GM23338 (cell line): ENCODE measurements at regions not wholly inside any gene's neighbourhood (a gene's known extent, or its start where the extent isn't known, plus 50 kb on each side); places are given as distances from the start of the nearest gene placed in this dataset.

Experiments
- ATAC-seq: fragments of 200-7000 bp; cut with Tn5 transposase; 3 replicates; pipeline ENCODE4 v1.9.1; 2020
- DNase-seq: peaks from one replicate; pipeline ENCODE4 v3.0.0-alpha.2; 2015; ENCODE audit warnings: low spot score
- H2AFZ ChIP-seq: fragments of 200-600 bp; sonication (generic); 2 replicates; pipeline ENCODE4 v1.8.0; 2016; ENCODE audit warnings: antibody characterized with exemption, mild to moderate bottlenecking, moderate library complexity
- H3F3A ChIP-seq: fragments of 200-600 bp; sonication (generic); replicated peaks from 2 replicates; pipeline ENCODE4 v1.8.0; 2017; ENCODE audit warnings: antibody characterized with exemption, mixed run types, low read depth
- H3K27ac ChIP-seq: fragments of 200-600 bp; sonication (generic); 2 replicates; pipeline ENCODE4 v1.6.1; 2016; ENCODE audit warnings: low read depth
- H3K27me3 ChIP-seq: fragments of 200-600 bp; sonication (generic); 2 replicates; pipeline ENCODE4 v1.8.0; 2016; ENCODE audit warnings: mild to moderate bottlenecking, mixed run types, moderate library complexity; ENCODE audit not compliant: insufficient read depth
- H3K36me3 ChIP-seq: fragments of 200-600 bp; sonication (generic); 2 replicates; pipeline ENCODE4 v1.8.0; 2016; ENCODE audit warnings: mild to moderate bottlenecking; ENCODE audit not compliant: insufficient read depth
- H3K4me1 ChIP-seq: fragments of 200-600 bp; sonication (generic); 2 replicates; pipeline ENCODE4 v1.8.0; 2016; ENCODE audit warnings: mild to moderate bottlenecking, moderate library complexity; ENCODE audit not compliant: insufficient read depth
- H3K4me2 ChIP-seq: fragments of 200-600 bp; sonication (generic); 2 replicates; pipeline ENCODE4 v1.7.1; 2017; ENCODE audit warnings: mixed run types
- H3K4me3 ChIP-seq: fragments of 200-600 bp; sonication (generic); 2 replicates; pipeline ENCODE4 v1.6.1; 2016; ENCODE audit warnings: mixed run types
- H3K79me2 ChIP-seq: fragments of 200-600 bp; sonication (generic); replicated peaks from 2 replicates; pipeline ENCODE4 v1.8.0; 2017; ENCODE audit warnings: mild to moderate bottlenecking; ENCODE audit not compliant: insufficient read depth
- H3K9me2 ChIP-seq: fragments of 200-600 bp; sonication (generic); 2 replicates; pipeline ENCODE4 v1.8.0; 2017; ENCODE audit not compliant: insufficient read depth
- H4K20me1 ChIP-seq: fragments of 200-600 bp; sonication (generic); replicated peaks from 2 replicates; pipeline ENCODE4 v1.8.0; 2017; ENCODE audit warnings: mild to moderate bottlenecking; ENCODE audit not compliant: insufficient read depth
- H3K27ac Mint-ChIP-seq: 2 replicates; pipeline ENCODE4 v1.8.0; 2020; ENCODE audit warnings: inconsistent platforms, mild to moderate bottlenecking, moderate library complexity, mixed read lengths
- H3K27me3 Mint-ChIP-seq: 3 replicates; pipeline ENCODE4 v1.8.0; 2022; ENCODE audit warnings: low read depth, mild to moderate bottlenecking, moderate library complexity, mixed read lengths, inconsistent platforms; ENCODE audit not compliant: insufficient read depth, poor library complexity
- H3K36me3 Mint-ChIP-seq: 3 replicates; pipeline ENCODE4 v1.8.0; 2021; ENCODE audit warnings: low read depth, mild to moderate bottlenecking, inconsistent platforms, moderate library complexity, mixed read lengths
- H3K4me1 Mint-ChIP-seq: 3 replicates; pipeline ENCODE4 v1.8.0; 2020; ENCODE audit warnings: mild to moderate bottlenecking, inconsistent platforms, mixed read lengths
- H3K4me3 Mint-ChIP-seq: 3 replicates; pipeline ENCODE4 v1.8.0; 2021; ENCODE audit warnings: moderate library complexity, mild to moderate bottlenecking, inconsistent platforms, mixed read lengths
- H3K9me3 Mint-ChIP-seq: 3 replicates; pipeline ENCODE4 v1.8.0; 2020; ENCODE audit warnings: moderate library complexity, mild to moderate bottlenecking, inconsistent platforms, mixed read lengths
- CREB1 ChIP-seq: fragments of 250-450 bp; sonication (Bioruptor Pico); IDR thresholded peaks from 2 replicates; pipeline ENCODE4 v1.5.0; 2020; ENCODE audit warnings: low read depth, mild to moderate bottlenecking, moderate library complexity
- CTCF ChIP-seq, 2 experiments: fragments of 200-600 bp in 1 of 2; sonication (generic) in 1 of 2; conservative IDR thresholded peaks; 2 replicates each; pipeline versions ENCODE4 v1.5.1 to v1.6.1; 2016 to 2017; ENCODE audit warnings: antibody characterized with exemption in 2 of 2, low read depth in 2 of 2, mild to moderate bottlenecking in 2 of 2, moderate library complexity in 1 of 2
- ETS1 ChIP-seq: IDR thresholded peaks from 2 replicates; pipeline ENCODE4 v1.6.1; 2016; ENCODE audit warnings: antibody characterized with exemption
- EZH2 ChIP-seq: fragments of 200-600 bp; sonication (generic); IDR thresholded peaks from one replicate; pipeline ENCODE4 v1.8.0; 2017; ENCODE audit warnings: antibody characterized with exemption, mild to moderate bottlenecking, low read depth; ENCODE audit not compliant: unreplicated experiment
- EZH2phosphoT487 ChIP-seq: fragments of 200-600 bp; sonication (generic); IDR thresholded peaks from one replicate; pipeline ENCODE4 v1.8.1; 2018; ENCODE audit warnings: antibody characterized with exemption; ENCODE audit not compliant: unreplicated experiment
- JUNB ChIP-seq: IDR thresholded peaks from one replicate; pipeline ENCODE4 v1.6.1; 2016; ENCODE audit warnings: antibody characterized with exemption; ENCODE audit not compliant: unreplicated experiment
- NANOG ChIP-seq: IDR thresholded peaks from 2 replicates; pipeline ENCODE4 v1.6.1; 2016; ENCODE audit warnings: antibody characterized with exemption, borderline replicate concordance
- POLR2AphosphoS5 ChIP-seq: IDR thresholded peaks from 2 replicates; pipeline ENCODE4 v1.6.1; 2016; ENCODE audit warnings: antibody characterized with exemption, low read depth
- STAT1 ChIP-seq: IDR thresholded peaks from one replicate; pipeline ENCODE4 v1.6.1; 2016; ENCODE audit warnings: antibody characterized with exemption; ENCODE audit not compliant: unreplicated experiment
- ZNF114 ChIP-seq: fragments of 250-450 bp; sonication (Bioruptor Pico); IDR thresholded peaks from 2 replicates; pipeline ENCODE4 v1.5.0; 2020; ENCODE audit warnings: mild to moderate bottlenecking, moderate library complexity
- ZNF331 ChIP-seq: fragments of 250-450 bp; sonication (Bioruptor Pico); IDR thresholded peaks from 2 replicates; pipeline ENCODE4 v1.5.0; 2020; ENCODE audit warnings: low read depth, mild to moderate bottlenecking, moderate library complexity
- ZNF462 ChIP-seq: fragments of 250-450 bp; sonication (Bioruptor Pico); IDR thresholded peaks from 2 replicates; pipeline ENCODE4 v1.5.0; 2020; ENCODE audit warnings: mild to moderate bottlenecking, moderate library complexity
- TF ChIP-seq, protein P1 (sequence below): IDR thresholded peaks from one replicate; pipeline ENCODE4 v1.6.1; 2018; ENCODE audit warnings: antibody characterized with exemption; ENCODE audit not compliant: unreplicated experiment

DNA sequence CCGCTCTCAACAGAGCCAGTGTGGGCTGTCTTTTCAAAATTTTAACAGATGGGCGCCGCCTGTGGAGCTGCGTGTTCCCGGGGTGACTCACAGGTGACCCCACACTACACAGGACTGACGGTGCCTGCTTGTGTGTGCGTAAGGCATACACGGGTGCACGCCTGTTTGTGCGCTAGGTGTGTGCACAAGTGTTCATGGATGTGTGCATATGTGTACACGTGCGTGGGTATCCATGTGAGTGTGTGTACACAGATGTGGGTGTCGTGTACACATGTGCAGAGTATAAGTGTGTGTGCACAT lies 92.7 kb upstream of the SOX1 start:
- no peak overlapping the region for H3K27ac Mint-ChIP-seq
- peaks cover 3% of the 10 kb centered on the region; the same call in 1 of the 2 replicates for H3K4me1 ChIP-seq
- ATAC-seq (no peak), DNase-seq (no peak)
- no peaks in the 10 kb centered on the region for H4K20me1 ChIP-seq
- H3F3A ChIP-seq: peaks cover 12% of the 10 kb centered on the region
- peaks cover 24% of the 10 kb centered on the region for H3K27me3 Mint-ChIP-seq
- TF ChIP-seq POLR2AphosphoS5 (no peak), CREB1 (CRISPR knock-in tag) (no peak), EZH2phosphoT487 (no peak), ZNF331 (no peak), ETS1 (no peak), ZNF462 (no peak), CTCF (conservative IDR thresholded peaks at IDR 0.05; ENCODE audit: low read depth in 2 of 2) (no peak), NANOG (no peak), ZNF114 (CRISPR knock-in tag) (no peak), JUNB (no peak), STAT1 (no peak), EZH2 (no peak)
- TF ChIP-seq, protein P1, sequence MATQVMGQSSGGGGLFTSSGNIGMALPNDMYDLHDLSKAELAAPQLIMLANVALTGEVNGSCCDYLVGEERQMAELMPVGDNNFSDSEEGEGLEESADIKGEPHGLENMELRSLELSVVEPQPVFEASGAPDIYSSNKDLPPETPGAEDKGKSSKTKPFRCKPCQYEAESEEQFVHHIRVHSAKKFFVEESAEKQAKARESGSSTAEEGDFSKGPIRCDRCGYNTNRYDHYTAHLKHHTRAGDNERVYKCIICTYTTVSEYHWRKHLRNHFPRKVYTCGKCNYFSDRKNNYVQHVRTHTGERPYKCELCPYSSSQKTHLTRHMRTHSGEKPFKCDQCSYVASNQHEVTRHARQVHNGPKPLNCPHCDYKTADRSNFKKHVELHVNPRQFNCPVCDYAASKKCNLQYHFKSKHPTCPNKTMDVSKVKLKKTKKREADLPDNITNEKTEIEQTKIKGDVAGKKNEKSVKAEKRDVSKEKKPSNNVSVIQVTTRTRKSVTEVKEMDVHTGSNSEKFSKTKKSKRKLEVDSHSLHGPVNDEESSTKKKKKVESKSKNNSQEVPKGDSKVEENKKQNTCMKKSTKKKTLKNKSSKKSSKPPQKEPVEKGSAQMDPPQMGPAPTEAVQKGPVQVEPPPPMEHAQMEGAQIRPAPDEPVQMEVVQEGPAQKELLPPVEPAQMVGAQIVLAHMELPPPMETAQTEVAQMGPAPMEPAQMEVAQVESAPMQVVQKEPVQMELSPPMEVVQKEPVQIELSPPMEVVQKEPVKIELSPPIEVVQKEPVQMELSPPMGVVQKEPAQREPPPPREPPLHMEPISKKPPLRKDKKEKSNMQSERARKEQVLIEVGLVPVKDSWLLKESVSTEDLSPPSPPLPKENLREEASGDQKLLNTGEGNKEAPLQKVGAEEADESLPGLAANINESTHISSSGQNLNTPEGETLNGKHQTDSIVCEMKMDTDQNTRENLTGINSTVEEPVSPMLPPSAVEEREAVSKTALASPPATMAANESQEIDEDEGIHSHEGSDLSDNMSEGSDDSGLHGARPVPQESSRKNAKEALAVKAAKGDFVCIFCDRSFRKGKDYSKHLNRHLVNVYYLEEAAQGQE: no peak
- no peaks in the 10 kb centered on the region for H3K36me3 ChIP-seq
- H3K79me2 ChIP-seq: no peaks in the 10 kb centered on the region
- no peak overlapping the region for H3K4me3 ChIP-seq
- H2AFZ ChIP-seq: no peak overlapping the region
- H3K27me3 ChIP-seq: no peaks in the 10 kb centered on the region
- H3K27ac ChIP-seq: no peak overlapping the region
- 0 out of 3 replicates have a peak, but pooled peaks cover 2% of the 10 kb centered on the region for H3K36me3 Mint-ChIP-seq
- H3K9me3 Mint-ChIP-seq: peaks cover 12% of the 10 kb centered on the region; the same call in 2 of the 3 replicates
- H3K4me1 Mint-ChIP-seq: peaks cover 24% of the 10 kb centered on the region
- no peak overlapping the region for H3K4me3 Mint-ChIP-seq
- no peak overlapping the region for H3K4me2 ChIP-seq
- peaks cover 6% of the 10 kb centered on the region; the same call in 1 of the 2 replicates for H3K9me2 ChIP-seq
